Hematopoietic multipotent progenitor cell treated with erythropoietin and hydrocortisone succinate and interleukin-3 and kit ligand, for 4 days (in vitro differentiated cells): ENCODE measurements at regions not wholly inside any gene's neighbourhood (a gene's known extent, or its start where the extent isn't known, plus 50 kb on each side); places are given as distances from the start of the nearest gene placed in this dataset.
"Not testable (repeated sequence)": the region's sequence is repeated elsewhere in the genome, so short reads cannot be mapped to it uniquely, and the experiment has no call there.

ENCODE experiments used
- DNase-seq: peaks from one replicate; pipeline ENCODE4 v3.0.0-alpha.2; 2015

DNA sequence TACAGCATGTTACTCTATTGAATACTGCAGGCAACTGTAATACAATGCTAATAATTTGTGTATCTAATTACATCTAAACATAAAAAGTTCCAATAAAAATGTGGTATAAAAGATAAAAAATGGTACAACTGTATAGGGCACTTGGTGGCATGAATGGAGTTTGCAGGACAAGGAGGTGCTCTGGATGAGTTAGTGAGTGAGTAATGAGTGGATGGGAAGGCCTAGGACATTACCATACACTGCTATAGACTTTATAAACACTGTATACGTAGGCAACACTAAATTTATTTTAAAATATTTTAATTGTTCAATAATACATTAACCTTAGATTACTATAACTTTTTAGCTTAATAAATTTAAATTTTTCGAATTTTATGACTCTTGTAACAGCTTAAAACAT, 579.6 kb upstream of the MAN1A1 start:
- DNase-seq: no peak

DNA sequence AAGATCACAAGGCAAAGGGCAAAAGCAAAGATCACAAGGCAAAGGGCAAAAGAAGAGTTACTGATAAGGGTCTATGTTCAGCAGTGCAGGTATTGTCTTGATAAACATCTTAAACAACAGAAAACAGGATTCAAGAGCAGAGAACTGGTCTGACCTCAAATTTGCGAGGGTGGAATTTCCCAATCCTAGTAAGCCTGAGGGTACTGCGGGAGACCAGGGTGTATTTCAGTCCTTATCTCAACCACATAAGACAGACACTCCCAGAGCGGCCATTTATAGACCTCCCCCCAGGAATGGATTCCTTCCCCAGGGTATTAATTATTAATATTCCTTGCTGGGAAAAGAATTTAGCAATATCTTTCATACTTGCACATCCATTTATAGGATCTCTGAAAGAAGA, 575.3 kb upstream of the MAN1A1 start:
- DNase-seq: not testable (repeated sequence)

DNA sequence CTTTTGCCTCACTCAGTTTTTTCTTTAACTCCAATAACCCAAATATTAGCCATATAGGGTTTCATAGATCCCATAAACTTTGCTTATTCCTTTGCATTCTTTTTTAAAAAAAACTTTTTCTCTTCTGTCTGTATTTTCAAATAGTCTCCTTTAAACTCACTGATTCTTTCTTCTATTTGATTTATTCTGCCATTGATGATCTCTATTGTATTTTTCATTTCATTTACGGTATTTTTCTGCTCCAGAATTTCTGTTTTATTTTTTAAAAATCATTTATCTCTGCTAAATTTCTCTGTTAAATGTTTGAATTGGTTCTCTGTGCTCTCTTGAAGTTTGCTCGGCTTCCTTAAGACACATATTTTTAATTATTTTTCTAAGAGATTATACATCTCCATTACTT, 573.3 kb upstream of the MAN1A1 start:
- no peak for DNase-seq

DNA sequence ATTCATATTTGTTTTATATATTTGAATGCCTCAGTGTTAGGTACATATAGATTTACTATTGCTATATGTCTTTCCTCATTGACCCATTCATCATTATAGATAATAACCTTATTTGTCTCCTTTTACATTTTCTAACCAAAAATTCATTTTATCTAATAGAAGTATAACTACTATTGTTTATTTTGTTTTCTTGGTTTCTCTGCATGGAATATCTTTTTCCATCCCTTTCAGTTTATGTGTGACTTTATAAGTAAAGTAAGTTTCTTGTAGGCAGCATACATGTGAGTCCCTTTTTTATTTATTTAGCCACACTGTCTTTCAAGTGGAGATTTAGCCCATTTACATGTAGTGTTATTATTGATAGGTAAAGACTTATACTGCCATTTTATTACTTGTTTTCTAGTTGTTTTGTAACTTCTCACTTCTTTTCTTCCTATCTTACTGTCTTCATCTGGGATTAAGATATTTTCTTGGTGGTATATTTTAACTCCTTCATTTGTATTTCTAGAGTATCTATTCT, 572.0 kb upstream of the MAN1A1 start:
- DNase-seq: no peak

DNA sequence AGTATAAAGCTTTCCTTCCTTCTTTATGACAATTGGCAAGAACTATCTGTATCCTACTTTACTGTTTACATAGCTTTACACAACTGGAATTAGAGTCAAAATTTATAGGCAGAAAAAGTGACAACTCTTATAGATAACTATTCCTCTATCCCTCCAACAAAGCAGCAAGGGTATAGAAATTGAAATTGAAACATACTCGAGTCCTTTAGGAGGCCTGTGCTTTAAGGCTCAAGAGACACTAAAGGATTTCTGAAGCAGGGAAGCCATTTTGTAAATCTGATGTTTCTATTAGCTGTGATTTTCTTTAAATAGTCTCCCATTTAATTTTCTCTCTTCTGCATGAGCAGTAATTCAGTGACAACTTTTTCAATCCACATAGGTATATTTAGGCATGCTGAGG, 567.6 kb upstream of the MAN1A1 start:
- DNase-seq: no peak

DNA sequence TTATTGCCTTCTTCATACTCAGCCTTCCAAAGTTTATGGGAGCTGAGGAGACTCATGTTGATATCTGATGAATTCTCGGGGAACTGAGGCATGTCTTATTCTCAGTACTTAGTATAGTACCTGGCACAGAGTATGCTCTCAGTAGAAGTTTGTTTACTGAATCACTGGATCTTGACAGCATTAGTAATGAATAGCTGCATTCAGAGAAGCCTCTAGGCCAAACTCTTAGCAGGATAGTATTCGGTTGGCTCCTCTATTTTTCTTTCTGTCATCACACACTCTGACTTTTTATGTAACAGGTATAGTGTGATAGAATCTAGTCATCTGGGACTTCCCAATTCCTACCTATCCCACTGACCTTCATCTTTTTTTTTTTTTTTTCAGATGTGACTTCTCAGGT, 566.4 kb upstream of the MAN1A1 start:
- DNase-seq: no peak

DNA sequence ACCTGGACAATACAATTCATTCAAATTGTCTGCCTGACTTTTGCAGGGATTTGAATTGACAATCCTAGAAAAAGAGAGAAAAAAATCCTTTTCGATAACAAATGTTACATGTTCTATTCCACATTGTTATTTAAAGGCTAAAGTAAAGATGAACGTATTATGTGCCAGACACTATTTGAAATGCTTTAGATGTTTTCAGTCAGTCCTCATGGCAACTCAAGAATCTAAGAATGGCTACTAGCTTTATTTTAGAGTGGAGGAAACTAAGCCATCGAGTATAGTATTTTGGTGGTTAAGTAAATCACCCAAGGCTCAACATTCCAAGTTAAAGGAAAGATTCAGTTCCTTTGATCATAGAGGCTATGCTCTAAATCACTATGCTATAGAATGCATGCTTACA, 558.6 kb upstream of the MAN1A1 start:
- no peak for DNase-seq

DNA sequence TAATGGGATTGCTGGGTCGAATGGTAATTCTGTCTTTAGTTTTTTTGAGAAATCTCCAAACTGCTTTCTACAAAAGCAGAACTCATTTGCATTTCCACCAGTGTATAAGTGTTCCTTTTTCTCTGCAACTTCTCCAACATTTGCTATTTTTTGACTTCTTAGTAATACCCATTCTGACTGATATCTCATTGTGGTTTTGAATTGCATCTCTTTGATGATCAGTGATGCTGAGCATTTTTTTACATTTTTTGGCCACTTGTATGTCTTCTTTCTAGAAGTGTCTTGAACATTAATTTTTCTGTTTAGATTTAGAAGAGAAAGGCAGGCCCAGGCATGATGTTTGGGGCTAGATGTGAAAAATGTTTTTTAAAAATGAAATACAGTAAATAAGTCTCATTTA, 553.1 kb upstream of the MAN1A1 start:
- DNase-seq: peak; percentile 46

DNA sequence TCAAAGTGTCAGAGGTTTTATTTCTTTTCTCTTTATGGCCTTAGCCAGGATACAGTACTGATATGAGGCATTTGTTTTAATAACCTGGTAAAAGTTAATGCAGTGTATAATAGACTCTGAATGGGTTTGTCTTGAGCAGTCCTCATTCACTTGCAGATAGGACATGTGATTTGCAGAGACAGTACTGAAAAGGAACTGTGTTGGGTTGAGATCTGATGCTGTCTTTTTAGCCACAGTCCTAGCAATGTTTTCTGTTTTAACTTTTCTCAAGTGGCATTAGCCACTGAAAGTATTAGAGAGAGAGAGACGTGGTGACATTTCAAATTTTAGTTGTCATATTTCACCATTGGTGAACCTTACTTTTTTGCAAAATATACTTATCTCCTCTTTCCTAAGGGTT, 547.2 kb upstream of the MAN1A1 start:
- DNase-seq: no peak

DNA sequence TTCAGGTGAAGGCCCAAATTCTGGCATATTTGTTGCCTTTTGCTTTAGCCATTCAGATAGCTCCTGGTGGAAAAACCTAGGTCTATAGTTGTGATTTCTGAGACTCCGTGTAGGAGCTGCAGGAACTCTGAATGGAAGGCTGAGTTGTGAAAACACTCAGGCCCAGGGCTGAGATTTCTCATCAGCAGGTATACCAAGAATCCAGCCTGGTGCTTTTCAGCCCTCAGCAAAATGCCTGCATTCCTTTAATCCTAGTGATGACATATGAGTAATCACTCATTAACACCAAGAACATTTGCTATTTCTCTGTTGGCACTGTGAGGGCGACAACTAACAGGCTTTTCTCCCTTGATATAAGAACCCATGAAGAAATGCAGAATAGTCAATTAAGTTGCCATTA, 546.1 kb upstream of the MAN1A1 start:
- no peak for DNase-seq

DNA sequence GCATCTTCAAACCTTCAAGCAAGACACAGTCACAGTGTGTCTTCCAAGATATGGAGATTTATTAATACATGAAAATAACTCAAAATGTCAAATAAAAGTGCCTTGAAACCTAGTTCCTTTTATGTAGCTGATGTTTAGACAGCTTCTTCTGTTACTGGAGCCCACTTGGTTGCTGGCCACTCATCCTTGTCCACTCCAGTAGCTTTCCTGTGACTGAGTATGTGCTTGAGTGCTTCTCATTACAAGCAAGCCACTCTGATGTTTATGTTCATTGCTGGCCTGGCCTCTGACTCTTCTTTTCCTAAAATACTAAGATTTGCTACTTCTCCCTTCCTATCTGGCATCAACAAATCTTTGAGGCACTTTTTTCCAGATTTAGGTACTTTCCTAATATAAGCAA, 545.2 kb upstream of the MAN1A1 start:
- DNase-seq: no peak

DNA sequence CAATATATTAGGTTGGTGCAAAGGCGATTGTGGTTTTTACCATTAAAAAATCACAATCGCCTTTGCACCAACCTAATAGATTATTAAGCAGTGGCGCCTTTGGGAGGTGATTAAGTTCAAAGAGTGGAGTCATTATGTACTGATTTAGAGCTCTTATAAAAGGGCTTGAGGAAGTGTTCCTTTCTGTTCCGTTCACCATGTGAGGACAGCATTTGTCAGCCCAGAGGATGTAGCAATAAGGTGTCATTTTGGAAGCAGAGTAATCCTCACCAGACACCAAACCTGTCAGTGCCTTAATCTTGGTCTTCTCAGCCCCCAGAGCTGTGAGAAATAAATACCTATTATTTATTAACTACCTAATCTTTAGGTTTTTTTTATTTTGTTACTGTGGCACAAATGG, 542.1 kb upstream of the MAN1A1 start:
- no peak for DNase-seq

DNA sequence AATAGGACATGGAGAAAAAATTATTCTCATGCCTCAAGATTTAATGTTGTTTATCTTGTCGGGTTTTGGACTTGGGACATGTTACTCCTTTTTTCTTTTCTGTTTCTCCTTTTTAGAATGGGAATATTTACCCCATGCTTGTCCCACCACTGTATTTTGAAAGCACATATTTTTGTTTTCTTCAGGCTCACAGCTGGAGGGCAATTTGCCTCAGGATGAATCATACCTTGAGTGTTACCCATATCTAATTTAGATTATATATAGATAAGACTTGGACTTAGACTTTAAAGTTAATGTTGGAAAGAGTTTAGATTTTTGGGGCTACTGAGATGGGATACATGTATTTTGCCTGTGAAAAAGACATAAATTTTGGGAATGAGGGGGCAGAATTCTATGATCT, 541.6 kb upstream of the MAN1A1 start:
- DNase-seq: no peak

DNA sequence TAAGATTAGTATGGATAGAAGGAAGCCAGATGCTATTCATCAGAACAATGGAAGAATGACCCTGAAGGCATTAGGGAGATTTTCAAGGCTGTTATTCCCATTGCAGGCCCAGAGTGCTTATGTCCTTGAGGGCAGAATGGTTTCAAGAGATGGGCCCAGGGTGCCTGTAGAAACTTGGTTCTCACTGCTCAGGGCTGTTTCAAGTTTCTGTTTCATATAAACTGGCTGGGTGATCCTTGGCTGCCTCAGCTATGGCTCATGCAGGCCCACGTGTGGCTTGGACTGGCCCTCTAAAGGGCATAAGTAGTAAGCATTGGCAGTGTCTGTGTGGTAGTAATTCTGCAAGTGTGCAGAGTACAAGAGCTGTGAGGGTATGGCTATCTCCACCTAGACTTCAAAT, 540.9 kb upstream of the MAN1A1 start:
- DNase-seq: no peak

DNA sequence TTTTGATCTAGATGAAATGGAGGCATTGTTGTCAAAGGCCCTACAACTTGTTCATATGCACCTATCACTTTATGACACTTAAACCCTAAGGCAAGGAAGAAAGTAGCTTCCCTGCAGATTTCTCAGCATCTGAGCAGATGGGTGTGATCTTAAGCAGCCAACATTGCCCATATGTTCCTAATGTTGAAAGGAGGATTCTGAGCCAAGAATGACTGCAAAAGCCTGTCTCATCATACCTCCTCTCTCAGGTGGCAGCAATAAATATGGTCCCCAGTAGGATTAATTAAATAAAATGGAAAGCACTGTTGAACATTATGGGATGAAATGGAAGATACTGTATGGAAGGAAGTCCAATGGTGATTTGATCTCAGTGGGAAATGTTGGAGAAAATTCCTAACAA, 538.1 kb upstream of the MAN1A1 start:
- no peak for DNase-seq

DNA sequence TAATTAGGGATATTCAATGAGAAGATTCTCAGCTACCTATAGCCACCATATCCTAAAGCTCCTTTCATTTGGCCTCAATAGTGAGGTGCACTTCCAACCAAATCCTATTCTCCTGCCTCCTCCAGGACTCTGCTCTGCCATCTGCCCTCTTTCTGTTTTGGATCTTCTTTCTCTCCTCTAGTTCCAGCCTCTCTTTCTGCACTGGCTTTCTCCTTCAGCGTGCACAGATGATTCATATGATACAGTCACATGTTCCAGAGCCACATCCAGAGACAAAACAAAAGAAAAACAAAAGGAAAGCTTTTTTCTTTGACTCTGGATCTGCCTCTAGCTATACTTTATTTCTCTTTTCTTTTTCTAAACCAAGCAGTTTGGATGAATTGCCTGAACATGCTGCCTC, 531.9 kb upstream of the MAN1A1 start:
- DNase-seq: no peak

DNA sequence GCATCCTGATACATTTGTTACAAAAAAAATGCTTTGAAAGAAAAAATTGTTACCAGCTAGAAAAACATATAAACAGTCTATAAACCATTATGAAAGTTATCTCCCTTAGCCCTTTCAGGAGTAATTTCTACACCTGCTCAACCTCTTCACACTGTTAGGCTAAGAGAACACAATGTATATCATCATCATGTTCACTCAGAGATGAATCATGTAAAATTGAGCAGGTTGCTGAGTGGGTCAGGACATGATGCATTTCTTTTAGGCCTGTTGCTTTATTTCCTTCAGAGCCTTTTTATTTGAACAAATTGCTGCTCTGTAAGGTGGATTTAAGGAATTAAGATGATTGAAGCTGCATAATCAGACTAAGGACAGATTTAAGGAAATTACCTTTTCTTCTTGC, 531.3 kb upstream of the MAN1A1 start:
- DNase-seq: no peak

DNA sequence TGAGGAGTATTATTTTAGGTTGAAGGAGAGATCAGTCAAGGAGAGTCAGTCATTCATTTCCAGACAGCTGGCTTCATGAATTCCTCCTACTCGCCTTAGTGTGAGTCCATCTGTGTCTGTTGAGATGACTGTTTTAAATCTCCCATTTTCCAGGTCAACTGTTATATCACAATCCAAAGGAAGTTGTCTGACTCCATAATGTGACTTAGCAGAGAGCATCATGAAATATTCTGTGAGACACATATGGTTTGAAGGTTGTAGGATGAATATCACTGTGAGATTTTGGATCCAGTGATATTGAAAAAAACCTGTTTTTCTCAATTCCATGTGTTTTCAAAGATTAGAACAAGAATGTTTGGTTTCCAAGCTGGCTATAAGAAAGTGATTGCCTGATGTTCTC, 530.2 kb upstream of the MAN1A1 start:
- DNase-seq: no peak

DNA sequence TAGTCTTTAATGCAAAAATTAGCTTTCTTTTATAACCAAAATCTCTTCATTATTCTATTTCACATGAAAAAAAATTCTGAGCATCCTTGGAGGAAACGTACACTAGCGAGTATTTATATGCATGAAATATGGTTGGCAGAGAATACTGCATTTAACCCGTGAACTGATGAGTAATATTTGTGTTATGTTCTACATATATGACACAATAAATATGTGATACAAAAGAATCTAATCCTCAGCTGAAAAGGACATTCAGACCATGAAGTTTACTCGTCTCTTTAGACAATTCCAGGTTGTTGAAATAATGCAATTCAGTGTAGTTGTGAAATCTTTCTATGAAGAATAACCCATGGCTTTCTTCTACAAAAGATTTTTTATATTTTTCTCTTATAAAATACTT, 524.8 kb upstream of the MAN1A1 start:
- DNase-seq: no peak

DNA sequence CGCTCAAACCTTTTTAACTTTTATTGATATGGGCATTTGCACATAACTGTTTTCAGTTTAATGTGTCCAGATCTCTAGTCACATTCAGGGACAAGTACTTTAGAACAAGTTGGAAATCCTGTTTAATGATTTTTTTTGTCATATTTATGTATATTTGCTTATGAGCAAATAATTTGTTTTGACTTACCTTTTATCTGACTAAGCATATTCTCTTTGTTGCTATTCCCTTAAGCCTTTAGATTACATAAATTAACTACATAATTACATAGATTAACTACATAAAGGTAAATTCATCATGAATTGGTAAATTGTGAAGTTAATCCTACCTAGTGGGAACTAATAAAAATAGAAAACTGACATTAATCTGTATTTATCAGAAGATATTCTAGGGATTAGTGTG, 523.5 kb upstream of the MAN1A1 start:
- DNase-seq: no peak

DNA sequence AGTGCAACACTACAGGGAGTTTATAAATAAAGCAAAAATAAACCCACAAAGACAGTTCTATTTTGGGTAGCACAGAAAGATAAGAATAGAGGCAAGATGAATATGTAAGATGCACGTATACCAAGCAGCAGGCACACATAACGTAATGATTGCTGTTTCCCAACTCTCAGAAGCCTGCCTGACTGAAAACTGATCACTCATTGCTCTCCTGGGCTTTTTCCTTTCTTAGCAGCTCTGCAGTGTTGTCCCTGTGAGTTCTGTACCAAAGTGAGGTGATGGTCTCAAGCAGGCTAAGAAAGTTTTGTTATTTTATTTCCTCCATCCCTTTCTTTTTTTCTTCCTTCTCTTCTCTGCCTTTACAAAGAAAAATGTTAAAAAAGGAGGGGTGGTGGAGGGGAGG, 522.0 kb upstream of the MAN1A1 start:
- no peak for DNase-seq

DNA sequence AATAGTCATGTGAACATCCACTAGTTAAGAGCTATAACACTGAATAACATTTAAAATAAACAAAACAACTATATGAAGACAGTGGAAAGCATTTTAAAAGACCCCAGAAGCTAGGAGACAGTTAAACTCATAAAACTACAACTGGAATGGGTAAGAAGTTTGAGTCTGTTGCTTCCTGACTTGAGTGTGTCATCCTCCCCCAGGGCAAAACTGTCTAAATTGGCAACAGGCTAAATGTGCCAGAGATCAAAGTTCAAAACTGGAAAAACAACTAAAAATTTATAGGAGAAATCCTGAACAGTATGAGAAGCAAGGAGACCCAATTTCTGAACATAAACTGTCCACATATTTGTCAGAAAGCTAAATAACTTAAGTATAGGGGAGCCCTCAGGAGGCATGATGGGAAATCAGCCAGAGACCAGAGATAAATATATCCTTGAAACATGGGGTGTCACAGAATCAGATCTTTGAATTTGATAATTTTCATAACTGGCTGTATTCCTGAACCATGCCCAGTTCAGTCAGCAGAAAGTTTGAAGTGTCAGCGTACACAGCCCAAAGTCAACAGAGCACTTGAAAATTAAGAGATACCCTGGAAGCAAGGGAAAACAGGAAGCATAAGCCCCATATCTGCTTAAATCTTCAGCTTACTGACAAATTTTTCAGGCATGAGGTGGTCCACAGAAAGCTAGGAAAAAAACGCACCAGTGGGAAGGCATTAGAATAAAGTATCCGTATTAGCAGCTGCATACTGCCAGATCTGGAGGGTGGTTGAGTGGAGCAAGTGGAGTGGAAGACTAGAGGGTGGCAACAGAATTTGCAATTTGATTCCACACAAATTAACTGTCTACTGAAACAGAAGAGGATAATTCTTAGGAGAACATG, 516.1 kb upstream of the MAN1A1 start:
- no peak for DNase-seq

DNA sequence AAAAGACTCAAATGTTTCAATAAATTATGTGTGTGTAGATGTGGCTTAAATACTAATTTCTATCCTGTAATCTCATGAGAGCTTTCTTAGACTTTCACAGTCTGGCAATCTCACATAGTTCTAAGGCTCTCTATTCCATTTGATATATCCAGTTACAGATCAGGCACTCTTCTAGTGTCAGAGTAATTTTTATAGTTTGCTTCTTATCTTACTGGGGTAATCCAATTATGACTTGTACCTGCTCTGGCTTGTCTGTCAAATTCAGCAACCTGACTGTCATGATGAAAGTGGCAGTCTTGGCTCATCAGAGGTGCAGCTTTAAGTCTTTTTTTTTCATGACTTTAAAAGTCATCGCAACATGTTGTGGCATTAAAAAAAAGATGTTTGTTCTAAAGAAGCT, 513.2 kb upstream of the MAN1A1 start:
- DNase-seq: no peak

DNA sequence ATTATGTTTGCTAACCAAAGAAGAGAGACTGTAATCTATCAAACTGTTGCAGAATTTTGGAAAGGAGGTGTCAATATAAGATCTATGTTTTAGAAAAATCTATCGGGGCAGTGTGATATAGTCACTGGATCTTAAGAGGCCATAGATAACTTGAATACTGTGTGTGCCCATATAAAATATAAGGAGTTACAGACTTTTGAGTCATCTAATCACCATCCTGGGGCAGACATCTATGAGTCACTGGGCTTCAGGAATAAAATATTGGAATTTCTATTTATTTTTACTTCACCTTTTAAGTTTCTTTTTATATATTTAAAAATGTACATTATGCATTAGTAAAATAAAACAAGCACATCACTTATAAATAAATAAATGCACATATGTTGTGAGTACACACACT, 509.3 kb upstream of the MAN1A1 start:
- DNase-seq: no peak

DNA sequence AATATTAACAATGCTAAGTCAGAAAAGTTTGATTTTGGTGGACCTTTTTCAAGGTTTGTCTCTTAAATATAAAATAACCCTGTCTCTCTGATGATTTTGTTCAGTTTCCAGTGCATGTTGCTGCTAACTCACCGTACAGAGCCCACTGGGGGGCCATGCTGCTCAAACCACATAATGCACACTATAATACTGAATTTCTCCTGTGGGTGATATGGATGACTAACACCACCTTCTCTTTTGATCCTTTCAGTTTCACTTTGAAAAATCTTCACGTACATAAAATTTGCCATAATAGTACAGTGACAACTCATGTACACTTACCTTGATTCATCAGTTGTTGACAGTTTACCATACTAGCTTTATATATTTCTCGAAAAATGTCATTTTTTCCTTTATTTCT, 506.6 kb upstream of the MAN1A1 start:
- peak; percentile 30 for DNase-seq
